GM19438 (cell line): ENCODE measurements at regions not wholly inside any gene's neighbourhood (a gene's known extent, or its start where the extent isn't known, plus 50 kb on each side); places are given as distances from the start of the nearest gene placed in this dataset.

ENCODE experiments used
- ATAC-seq: cut with Tn5 transposase; IDR thresholded peaks from one replicate; pipeline ENCODE4 v1.9.1; 2021; ENCODE audit warnings: low read depth; ENCODE audit not compliant: unreplicated experiment

DNA sequence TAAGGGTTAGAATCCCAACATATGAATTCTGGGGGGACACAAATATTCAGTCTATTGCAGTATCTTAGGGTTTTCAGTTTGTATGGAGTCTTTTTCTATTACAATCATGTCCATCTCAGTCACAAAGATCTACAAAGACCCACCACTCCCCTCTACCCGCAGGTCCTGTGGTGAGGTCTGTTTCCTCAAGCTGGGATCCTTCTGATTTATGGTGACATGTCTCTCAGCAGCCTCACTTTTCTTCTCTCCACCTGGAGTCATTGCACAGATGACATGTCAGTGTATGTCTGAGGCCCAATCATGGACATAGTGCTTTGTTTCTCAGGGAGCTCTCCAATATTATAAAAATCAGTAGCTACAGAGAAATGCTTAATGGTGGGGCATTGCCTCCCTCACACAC, 113.4 kb upstream of the RAB27B start:
- ATAC-seq, result no peak

- ATAC-seq, result no peak
Observed at GRCh38 chr18:54716586-54716985, 111.7 kb upstream of the RAB27B start.

DNA sequence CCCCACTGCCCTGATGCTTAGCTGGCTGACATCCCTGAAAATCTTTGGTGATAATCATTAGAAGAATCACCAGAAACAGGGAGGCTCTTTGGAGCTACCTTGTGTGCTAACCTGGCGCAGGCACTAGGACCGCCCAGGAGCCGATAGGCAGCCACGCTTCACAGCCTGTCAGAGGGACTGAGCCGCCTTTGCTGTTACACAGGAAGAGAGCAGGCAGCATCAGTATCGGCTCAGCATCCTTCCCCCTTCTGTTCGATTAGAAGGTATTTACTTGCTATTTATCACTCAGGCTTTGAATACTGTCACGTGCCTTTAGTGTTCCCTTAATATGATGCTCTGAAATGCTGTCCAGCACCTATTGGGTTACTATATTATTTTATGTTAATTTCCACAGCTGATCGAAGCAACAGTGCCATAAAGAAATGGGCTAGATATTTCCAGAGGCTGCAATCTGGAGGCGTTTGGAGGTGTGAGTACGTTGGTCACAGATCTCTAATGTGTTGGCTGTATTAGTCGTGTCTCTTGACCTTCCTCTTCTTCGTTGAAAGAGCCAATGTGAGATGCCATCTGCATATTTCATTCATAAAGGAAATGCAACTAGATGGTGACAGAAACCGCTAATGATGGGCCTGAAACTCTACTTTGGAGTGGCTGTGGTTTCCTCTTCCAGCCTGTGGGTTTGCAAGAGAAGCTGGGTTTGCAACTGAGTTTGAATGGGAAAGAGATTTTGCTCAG, 110.4 kb upstream of the RAB27B start:
- ATAC-seq, result peak; percentile 57

- ATAC-seq, result no peak
Observed at GRCh38 chr18:54718408-54718773, 109.9 kb upstream of the RAB27B start.

DNA sequence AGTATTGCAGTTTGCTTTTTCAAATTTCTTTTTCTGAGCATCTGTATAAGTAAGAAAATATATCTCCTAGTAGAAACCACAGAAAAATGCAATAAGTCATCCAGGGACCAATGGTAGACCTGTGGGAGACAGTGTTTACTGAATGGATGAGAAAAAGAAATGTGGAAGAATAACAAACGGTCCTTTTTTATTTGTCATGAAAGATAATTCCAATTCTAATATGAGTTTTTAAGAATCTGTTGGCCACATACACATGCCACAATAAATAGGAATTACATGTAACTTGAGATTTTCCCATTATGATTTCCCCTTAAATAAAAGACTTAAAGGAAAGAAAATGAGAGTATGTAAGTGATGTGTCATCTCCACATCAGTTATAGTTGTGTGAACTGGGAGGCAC, 107.7 kb upstream of the RAB27B start:
- ATAC-seq, result no peak

DNA sequence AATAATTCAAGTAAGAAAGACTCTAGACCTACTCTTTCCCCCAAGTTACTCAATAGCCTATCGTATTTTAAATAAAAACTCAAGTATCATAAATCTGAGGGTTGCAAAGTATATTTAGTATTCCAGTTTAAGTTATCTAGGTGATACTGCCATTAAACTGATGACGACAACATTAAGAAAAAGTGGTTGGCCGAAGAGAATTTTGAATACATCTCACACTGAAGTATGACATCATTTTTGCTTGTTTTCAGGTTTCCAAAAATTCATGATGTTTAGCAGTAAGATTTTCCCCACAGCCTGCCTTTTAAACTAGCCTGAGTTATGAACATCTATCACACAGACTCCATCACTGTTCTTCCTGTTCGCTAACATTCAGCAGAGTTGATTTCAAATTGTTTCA, 102.1 kb upstream of the RAB27B start:
- ATAC-seq, result no peak

DNA sequence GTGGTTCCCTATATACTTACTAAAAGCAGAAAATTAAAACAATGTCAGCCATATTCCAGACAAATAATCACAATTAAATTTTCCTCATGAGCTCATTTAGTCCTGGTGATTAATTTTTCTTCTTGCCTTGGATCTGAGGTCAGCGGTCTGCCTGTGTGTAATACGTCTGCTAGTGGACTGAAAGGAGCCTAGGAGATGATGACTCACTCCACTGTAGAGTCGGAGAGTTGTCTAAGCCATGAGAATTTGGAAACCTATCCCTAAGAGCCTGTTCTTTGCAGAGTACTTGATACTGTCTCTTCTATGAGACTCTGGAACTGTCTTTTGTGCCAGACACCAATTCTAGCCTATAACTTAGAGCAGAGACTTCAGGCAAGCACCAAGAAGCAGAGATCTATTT, 94.2 kb upstream of the RAB27B start:
- ATAC-seq, result no peak

- no peak for ATAC-seq
Observed at GRCh38 chr18:54736981-54737380, 91.3 kb upstream of the RAB27B start.

GRCh38 chr18:54737986-54738385, 90.3 kb upstream of the RAB27B start:
- ATAC-seq, result no peak

DNA sequence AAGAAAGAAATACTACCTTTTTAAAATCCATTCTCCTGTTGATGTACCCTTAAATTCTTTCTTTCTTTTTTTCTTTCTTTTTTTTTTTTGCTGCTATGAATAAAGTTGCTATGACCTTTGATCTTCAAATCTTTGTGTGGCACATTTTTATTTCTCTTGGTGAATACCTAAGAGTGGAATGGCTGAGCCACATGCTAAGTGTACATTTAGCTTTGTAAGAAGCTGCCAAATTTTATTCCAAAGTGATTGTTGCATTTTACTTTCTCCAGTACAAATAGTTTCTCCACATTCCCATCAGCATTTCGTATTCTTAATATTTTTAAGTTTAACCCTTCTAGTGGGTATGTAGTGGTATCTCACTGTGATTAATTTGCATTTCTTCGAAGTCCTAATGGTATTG, 88.8 kb upstream of the RAB27B start:
- ATAC-seq, result no peak

DNA sequence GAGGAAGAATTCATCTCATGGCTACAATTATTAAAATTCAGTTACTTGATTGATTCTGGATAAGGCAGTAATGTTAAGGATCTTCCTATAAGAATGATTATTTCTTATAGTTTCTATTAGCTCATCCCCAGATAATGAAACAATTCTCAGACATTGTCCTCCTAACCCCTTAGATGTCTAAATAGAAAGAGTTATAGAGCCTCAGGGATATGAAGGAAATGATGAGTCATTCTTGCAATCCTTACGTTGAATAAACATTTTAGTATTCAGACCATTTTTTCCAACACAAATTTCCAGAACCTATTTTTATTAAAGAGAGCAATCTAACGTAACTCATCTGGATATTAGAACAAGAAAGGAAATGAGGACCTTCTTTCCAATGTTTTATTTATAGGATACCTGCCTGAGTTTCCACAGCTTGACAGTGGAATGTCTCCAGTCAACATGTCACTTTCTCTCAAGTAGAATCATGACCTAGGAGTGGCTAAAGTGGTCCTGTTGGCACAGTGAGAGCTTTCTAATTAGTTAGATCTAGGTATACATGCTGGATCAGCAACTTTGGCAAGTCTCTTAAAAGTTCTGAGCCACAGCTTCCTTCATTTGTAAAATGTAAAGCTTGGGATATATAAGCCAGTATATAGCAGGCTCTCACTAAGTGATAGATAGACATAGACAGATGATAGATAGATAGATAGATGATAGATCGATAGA, 88.0 kb upstream of the RAB27B start:
- ATAC-seq, result no peak

DNA sequence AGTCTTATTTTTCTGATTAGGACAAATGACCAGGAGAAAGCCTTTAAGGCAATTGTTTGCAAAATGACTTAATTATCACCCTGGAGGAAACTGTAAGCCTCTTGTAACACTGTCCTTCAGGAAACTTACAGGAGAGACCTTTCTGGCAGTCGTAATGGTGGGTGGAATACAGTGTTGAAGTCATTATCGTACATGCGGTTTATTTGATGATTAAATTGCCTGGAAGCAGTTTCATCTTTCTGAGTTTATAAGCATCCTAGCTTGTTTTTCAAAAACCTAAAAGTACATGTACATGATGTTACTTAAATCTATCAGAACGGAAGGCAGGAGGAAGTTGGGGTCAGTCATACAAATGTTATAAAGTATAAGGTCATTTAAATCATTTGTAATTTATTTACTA, 86.2 kb upstream of the RAB27B start:
- ATAC-seq, result no peak

DNA sequence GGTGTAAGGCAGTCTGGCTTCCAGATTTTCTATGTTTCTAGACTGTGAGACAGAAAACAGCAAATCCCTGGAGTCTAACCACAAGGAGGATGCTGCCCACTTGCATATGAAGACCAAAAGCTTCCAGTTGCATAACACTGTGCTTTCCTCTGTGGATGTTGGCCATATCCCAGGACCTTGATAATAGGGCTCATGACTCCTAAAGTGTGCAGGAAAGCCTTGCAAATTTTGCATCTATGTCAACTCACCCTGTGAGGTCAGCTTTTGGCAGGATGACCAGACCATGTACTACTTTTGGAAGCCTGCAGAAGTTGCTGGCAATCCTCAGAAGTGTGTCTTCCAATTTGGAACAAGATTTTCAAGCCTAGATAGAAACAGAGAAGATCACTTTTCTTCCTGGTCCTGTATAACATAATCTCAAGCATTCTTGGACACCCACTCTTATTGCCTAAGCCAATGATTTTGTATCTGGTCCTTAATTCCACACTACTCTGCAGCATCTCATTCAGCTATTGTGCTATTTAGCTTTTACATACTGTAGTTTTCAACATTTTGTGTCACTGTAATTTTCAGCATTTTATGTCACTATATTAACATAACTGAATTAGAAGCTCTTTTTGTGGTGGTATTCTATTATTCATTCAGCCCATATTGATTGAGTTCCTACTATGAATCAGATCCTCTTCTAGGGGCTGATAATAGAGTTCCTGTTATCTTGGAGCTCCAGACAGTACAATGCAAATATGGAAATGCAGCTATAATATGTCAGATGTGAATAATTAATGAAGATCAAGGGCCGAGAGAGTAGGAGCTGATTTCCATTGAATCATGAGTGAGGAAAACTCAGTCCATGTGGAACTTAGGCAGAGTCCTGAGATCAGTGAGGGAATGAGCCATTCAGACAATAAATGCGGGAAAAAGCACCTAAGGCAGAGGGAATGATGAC, 85.3 kb upstream of the RAB27B start:
- ATAC-seq, result no peak

- no peak for ATAC-seq
Observed at GRCh38 chr18:54743605-54743995, 84.7 kb upstream of the RAB27B start.

DNA sequence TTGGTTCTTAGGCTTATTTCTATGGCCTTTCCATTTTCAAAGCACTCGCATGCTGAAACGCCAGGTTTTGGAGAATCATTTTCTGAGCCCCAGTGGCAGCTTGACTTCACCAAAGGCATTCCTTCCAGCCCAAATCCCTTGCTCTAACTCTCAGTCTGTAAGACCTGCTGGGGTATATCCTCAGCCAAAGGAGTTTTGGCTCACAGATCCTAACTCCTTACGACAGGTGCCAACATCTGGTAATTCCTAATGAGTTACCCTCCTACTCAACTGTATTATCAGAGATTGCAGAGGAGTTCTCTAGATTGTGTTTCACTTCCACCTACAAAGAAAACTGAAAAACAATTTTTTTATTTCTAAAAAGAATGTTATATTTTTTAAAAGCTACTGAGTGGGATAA, 79.0 kb upstream of the RAB27B start:
- no peak for ATAC-seq

GRCh38 chr18:54750350-54750749, 77.9 kb upstream of the RAB27B start:
- no peak for ATAC-seq

DNA sequence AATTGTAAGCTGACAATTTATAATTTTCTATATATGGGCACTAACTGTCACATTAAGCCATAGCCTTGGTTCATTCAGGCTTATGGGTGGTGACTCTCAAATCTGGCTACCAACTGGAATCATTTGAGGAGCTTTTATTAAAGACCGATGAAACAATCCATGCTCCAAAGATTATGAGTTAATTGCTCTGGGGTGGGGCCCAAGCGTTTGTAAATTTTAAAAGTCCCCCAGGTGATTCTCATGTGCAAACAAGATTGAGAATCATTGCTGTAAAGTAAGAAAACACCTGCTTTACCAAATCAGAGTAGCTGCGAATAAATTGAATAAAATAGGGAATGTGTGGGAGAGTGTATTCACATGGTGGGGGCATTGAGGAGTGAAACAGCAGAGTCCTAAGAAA, 76.1 kb upstream of the RAB27B start:
- ATAC-seq, result no peak

- no peak for ATAC-seq
Observed at GRCh38 chr18:54755456-54755855, 72.8 kb upstream of the RAB27B start.

DNA sequence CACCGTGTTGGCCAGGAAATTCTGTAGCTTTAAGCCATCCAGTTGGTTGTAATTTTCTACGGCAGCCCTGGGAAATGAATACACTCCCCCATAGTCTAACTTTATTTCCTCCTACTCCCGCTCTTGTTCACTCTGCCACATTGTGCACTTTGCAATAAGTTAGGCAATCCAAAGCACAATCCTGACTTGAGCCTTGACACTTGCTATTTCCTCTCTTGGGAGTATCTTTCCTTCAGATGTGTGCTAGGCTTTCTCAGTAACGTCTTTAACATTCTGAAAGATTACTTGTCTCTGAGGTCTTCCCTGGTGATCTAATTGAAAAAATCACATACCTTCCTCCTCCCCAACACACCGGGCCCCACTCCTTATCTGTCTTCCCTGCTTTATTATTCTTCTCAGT, 65.9 kb upstream of the RAB27B start:
- ATAC-seq, result no peak

DNA sequence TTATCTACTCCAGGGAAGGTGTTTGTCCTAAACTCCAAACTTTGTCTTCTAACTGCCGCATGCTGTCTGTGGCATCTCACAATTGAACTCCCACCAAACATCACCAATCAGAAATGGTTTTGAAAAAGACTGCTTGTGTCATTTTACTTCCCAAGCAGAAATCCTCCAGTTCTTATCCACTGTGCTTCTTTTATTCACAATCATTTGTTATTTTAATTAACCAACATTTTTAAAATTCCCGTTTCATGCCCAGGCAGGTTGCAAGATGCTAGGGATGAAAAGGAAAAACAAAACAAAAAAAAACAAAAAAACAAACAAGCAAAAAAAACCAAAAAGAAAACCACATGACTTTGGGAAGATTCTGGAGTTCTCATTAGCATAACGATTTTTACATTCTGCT, 63.5 kb upstream of the RAB27B start:
- ATAC-seq, result no peak

DNA sequence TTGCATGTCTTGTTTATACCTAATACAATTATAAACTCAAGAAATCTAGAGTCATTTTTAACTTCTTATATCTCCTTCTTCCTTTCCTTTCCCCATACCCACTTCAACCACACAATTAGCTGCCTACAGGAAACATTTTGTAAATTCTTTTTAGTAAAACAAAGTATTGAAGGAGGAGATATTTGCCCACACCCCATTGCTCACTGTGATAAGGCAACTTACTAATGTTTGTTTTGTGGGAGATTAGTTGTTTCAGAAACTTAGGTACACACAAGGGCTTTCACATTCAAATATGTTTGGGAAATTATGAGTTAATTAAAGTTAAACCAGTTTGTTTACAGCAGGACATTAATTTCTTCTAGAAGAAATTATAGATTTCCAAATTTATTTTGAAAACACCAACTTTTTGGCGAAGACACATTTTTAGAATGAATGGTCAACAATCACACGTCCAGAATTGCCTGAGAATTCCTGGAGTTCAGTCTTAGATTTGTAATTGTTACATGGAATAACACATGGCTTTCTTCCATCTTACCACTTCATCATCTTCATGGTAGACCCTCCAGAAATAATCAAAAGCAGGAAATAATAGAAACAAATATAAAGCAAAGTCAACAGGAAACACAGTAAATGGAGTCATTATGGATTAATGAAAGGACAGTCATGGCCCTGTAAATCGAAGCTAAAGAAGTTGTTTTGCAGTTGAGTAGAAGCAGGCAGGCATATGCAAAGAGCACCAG, 62.5 kb upstream of the RAB27B start:
- no peak for ATAC-seq
